ENCODE measurements at regions not wholly inside any gene's neighbourhood (a gene's known extent, or its start where the extent isn't known, plus 50 kb on each side); places are given as distances from the start of the nearest gene placed in this dataset.

DNA sequence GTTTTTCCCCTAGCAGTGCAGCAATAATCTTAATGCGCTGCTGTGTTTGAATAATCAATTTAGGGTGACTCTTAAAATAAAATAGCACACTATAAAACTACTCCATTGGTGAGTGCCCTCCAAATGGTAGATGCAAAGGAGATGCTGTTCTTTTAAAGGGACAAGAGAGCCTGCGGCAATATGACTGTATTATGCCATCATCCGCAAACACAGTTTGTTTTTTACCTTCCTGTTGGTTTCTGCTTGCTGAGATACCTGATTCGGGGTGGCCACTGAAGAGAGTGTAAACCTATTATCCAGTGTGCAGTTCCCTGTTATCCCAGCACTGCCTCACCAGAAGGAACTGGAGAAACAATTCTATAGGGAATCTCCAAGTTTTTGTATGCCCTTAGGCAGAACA is 523.1 kb upstream of the TGFBR2 start:
- Histone ChIP-seq H3K27me3 (no peaks in the 10 kb centered on the region), H3K27ac (no peak overlapping the region), H3K36me3 (no peaks in the 10 kb centered on the region), H3K4me1 (peaks cover 0 to 6% (median 0%) of the 10 kb centered on the region in 4 donors), H3K4me3 (no peak overlapping the region), H3K9me3 (no peaks in the 10 kb centered on the region)
- no peak for TF ChIP-seq POLR2A (IDR thresholded peaks at IDR 0.05)
- TF ChIP-seq, protein P1, sequence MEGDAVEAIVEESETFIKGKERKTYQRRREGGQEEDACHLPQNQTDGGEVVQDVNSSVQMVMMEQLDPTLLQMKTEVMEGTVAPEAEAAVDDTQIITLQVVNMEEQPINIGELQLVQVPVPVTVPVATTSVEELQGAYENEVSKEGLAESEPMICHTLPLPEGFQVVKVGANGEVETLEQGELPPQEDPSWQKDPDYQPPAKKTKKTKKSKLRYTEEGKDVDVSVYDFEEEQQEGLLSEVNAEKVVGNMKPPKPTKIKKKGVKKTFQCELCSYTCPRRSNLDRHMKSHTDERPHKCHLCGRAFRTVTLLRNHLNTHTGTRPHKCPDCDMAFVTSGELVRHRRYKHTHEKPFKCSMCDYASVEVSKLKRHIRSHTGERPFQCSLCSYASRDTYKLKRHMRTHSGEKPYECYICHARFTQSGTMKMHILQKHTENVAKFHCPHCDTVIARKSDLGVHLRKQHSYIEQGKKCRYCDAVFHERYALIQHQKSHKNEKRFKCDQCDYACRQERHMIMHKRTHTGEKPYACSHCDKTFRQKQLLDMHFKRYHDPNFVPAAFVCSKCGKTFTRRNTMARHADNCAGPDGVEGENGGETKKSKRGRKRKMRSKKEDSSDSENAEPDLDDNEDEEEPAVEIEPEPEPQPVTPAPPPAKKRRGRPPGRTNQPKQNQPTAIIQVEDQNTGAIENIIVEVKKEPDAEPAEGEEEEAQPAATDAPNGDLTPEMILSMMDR (IDR thresholded peaks at IDR 0.05) = no peak
- DNase-seq = no peak
- 71% methylated on average over 4 of the region's 4 CpGs for WGBS (ENCODE audit: insufficient coverage, low coverage, low lambda C conversion rate, missing lambda C conversion rate)
- ATAC-seq = no peak
- intact Hi-C loops (cut with DNase I) = no loop called here

DNA sequence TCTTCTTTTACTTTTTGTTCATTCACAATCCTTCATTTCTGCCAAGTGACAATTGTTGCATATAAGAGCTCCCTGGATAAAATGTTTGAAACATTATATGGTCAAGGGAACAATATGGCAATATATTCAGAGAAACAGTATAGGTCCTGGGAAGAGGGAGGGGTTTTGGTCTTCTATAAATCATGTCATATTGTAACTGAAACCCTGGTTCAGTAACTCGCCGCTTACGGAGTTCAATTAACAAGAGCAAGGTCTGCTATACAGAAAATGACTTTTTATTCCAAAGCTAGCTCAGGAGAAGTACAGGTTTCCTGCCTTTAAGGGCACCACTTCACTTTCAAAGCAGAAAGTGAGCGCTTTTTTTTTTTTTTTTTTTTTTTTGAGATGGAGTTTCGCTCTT is 522.1 kb upstream of the TGFBR2 start:
- WGBS (ENCODE audit: insufficient coverage, low coverage, low lambda C conversion rate, missing lambda C conversion rate) = 65% methylated on average over 2 of the region's 5 CpGs
- peaks cover 0 to 6% (median 0%) of the 10 kb centered on the region in 4 donors for H3K4me1 ChIP-seq
- intact Hi-C loops (cut with DNase I) = no loop called here
- TF ChIP-seq POLR2A (IDR thresholded peaks at IDR 0.05) = no peak
- TF ChIP-seq, protein P1 (IDR thresholded peaks at IDR 0.05) = no peak
- no peaks in the 10 kb centered on the region for H3K36me3 ChIP-seq
- ATAC-seq (no peak), DNase-seq (no peak)
- H3K27ac ChIP-seq = no peak overlapping the region
- H3K27me3 ChIP-seq = no peaks in the 10 kb centered on the region
- H3K4me3 ChIP-seq = no peak overlapping the region
- H3K9me3 ChIP-seq = no peaks in the 10 kb centered on the region

DNA sequence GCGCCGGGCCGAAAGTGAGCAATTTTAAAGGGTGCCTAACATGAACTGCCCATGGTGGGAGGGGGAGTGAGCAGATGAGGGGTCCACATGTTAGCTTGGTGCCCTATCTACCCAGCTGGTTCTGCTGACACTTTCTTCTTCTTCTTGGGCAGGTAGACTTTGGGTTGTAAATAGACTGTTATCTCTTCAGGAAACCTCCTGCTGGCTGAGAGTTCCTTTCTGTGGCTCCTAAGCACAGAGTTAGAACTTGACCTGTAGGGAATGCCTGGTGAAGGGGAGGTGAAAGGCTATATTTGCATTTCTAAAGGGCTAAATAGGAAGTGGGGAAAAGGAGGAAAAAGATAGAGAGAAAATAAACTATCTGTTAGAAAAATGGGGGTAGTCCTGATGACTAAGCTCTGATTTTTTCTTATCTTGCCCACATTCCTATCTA is 521.4 kb upstream of the TGFBR2 start:
- H3K36me3 ChIP-seq = no peaks in the 10 kb centered on the region
- 85% methylated on average over 3 of the region's 3 CpGs for WGBS (ENCODE audit: insufficient coverage, low coverage, low lambda C conversion rate, missing lambda C conversion rate)
- intact Hi-C loops (cut with DNase I) = no loop called here
- H3K27ac ChIP-seq = no peak overlapping the region
- ATAC-seq (no peak), DNase-seq (no peak)
- H3K27me3 ChIP-seq = no peaks in the 10 kb centered on the region
- H3K4me1 ChIP-seq = peaks cover 0 to 6% (median 0%) of the 10 kb centered on the region in 4 donors
- no peak overlapping the region for H3K4me3 ChIP-seq
- H3K9me3 ChIP-seq = no peaks in the 10 kb centered on the region
- TF ChIP-seq, protein P1 (IDR thresholded peaks at IDR 0.05) = no peak
- no peak for TF ChIP-seq POLR2A (IDR thresholded peaks at IDR 0.05)

DNA sequence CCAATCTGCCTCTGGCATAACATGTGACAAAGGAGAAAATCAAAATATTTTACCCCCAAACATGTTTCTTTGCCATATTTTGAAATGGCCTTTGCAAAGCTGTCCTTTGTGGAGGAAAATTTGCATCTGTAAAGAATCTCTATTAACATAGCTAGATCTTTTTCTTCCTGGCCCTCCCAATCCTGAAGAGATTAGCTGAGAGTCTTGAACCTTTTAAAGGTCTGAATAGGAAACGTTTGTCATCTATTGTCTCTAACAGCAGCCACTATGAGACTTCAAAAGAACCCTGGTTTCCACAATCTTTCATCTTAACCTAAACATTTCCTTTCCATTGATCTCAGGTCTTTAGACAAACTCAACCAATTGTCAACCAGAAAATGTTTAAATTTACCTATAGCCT is 520.9 kb upstream of the TGFBR2 start:
- Histone ChIP-seq H3K36me3 (no peaks in the 10 kb centered on the region), H3K4me1 (peaks cover 0 to 6% (median 0%) of the 10 kb centered on the region in 4 donors), H3K27ac (no peak overlapping the region), H3K27me3 (no peaks in the 10 kb centered on the region), H3K9me3 (no peaks in the 10 kb centered on the region), H3K4me3 (no peak overlapping the region)
- ATAC-seq (no peak), DNase-seq (no peak)
- intact Hi-C loops (cut with DNase I) = no loop called here
- TF ChIP-seq POLR2A (IDR thresholded peaks at IDR 0.05) = no peak
- TF ChIP-seq, protein P1 (IDR thresholded peaks at IDR 0.05) = no peak
- 38% methylated on average over 1 of the region's 1 CpG for whole genome bisulfite sequencing (ENCODE audit: insufficient coverage, low coverage, low lambda C conversion rate, missing lambda C conversion rate)

DNA sequence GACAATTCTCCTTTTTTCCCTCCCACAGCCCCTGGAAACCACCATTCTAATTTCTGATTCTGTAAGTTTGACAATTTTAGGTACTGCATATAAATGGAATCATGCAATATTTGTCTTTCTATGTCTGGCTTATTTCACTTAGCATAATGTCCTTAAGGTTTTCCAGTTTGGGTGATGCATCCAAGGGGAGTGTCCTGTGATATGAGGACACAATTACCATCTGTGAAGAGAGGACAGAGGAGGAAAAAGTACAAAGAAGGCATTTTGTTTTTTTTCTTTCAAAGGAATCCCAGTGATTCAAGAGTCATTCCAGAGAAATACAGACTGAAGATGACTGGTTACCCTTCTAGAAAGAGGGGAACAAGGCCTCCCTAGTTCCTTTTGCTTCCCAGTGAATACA is 514.7 kb upstream of the TGFBR2 start:
- no peak for DNase-seq
- intact Hi-C loops (cut with DNase I) = no loop called here
- H3K9me3 ChIP-seq = no peaks in the 10 kb centered on the region
- no peaks in the 10 kb centered on the region for H3K27me3 ChIP-seq
- no peak for ATAC-seq
- no peak overlapping the region for H3K4me3 ChIP-seq
- TF ChIP-seq, protein P1 (IDR thresholded peaks at IDR 0.05) = no peak
- no peak for TF ChIP-seq POLR2A (IDR thresholded peaks at IDR 0.05)
- H3K36me3 ChIP-seq = no peaks in the 10 kb centered on the region
- no peaks in the 10 kb centered on the region for H3K4me1 ChIP-seq
- H3K27ac ChIP-seq = no peak overlapping the region
